ENCODE measurements at regions not wholly inside any gene's neighbourhood (a gene's known extent, or its start where the extent isn't known, plus 50 kb on each side); places are given as distances from the start of the nearest gene placed in this dataset.

DNA sequence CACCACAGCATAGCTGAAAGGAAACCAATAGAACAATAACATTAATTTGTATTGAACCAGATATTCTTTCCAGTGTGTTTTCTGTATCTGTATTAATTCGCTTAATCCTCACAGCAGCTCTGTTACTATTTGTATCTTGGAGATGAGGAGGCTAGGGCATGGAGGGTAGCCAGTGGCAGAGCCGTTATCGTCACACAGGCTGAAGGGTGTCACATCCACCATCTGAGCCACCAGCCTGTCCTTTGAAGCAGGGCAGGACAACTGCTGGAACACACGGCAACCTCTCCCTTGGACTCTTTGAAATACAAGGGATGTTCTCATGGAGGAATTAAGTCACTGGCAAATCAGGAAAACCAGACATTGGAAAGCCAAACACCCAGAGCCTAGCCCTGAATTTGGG is 628.0 kb upstream of the CDH4 start:
- TF ChIP-seq, protein P1, sequence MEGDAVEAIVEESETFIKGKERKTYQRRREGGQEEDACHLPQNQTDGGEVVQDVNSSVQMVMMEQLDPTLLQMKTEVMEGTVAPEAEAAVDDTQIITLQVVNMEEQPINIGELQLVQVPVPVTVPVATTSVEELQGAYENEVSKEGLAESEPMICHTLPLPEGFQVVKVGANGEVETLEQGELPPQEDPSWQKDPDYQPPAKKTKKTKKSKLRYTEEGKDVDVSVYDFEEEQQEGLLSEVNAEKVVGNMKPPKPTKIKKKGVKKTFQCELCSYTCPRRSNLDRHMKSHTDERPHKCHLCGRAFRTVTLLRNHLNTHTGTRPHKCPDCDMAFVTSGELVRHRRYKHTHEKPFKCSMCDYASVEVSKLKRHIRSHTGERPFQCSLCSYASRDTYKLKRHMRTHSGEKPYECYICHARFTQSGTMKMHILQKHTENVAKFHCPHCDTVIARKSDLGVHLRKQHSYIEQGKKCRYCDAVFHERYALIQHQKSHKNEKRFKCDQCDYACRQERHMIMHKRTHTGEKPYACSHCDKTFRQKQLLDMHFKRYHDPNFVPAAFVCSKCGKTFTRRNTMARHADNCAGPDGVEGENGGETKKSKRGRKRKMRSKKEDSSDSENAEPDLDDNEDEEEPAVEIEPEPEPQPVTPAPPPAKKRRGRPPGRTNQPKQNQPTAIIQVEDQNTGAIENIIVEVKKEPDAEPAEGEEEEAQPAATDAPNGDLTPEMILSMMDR (IDR thresholded peaks at IDR 0.05), result no peak
- no peak for TF ChIP-seq POLR2A (IDR thresholded peaks at IDR 0.05)

Data from lower leg skin (tissue), 3 donors.